CD4-positive, alpha-beta T cell (primary cell): ENCODE measurements at regions not wholly inside any gene's neighbourhood (a gene's known extent, or its start where the extent isn't known, plus 50 kb on each side); places are given as distances from the start of the nearest gene placed in this dataset.
"Not testable (repeated sequence)": the region's sequence is repeated elsewhere in the genome, so short reads cannot be mapped to it uniquely, and the experiment has no call there.

ENCODE experiments used
- ATAC-seq: fragments of 200-7000 bp; cut with Tn5 transposase; one replicate; pipeline ENCODE4 v1.10.0; 2022; ENCODE audit warnings: mild to moderate bottlenecking; ENCODE audit not compliant: poor library complexity
- CTCF ChIA-PET: fragments of 350-600 bp; sonication (Branson Sonifier 250); formaldehyde crosslinking; loops from one replicate; lab custom pipeline; 2021; ENCODE audit warnings: antibody characterized with exemption, inconsistent platforms; lab: Charles Lee
- POLR2A ChIA-PET: fragments of 350-600 bp; sonication (Branson Sonifier 250); formaldehyde crosslinking; loops from one replicate; lab custom pipeline; 2021; ENCODE audit warnings: antibody characterized with exemption, inconsistent platforms; lab: Charles Lee
- DNase-seq, 14 experiments: peaks; one replicate each; pipeline ENCODE4 v3.0.0-alpha.2; 2013 to 2020; ENCODE audit warnings: mixed read lengths in 2 of 14
- H3K27ac ChIP-seq, 2 donors: one replicate each; pipeline versions ENCODE4 v1.5.1 to v1.7.0; 2013; ENCODE audit warnings: low read length in 2 of 2, low read depth in 1 of 2, mild to moderate bottlenecking in 1 of 2
- H3K27me3 ChIP-seq, 2 experiments: 1 replicate in 1 of 2; 2 replicates in 1 of 2; pipeline versions ENCODE4 v1.6.1 to v1.7.0; 2013; ENCODE audit warnings: low read length in 2 of 2, control low read depth in 1 of 2, mild to moderate bottlenecking in 1 of 2, moderate library complexity in 1 of 2; ENCODE audit not compliant: insufficient read depth in 2 of 2, control insufficient read depth in 1 of 2
- H3K36me3 ChIP-seq: one replicate; pipeline ENCODE4 v1.6.1; 2013; ENCODE audit warnings: low read length, control low read depth; ENCODE audit not compliant: insufficient read depth
- H3K4me1 ChIP-seq: one replicate; pipeline ENCODE4 v1.6.1; 2013; ENCODE audit warnings: low read length, control low read depth; ENCODE audit not compliant: insufficient read depth
- H3K4me3 ChIP-seq: one replicate; pipeline ENCODE4 v1.5.1; 2013; ENCODE audit warnings: mild to moderate bottlenecking, low read length, moderate library complexity
- H3K9me3 ChIP-seq, 2 experiments: 1 replicate in 1 of 2; 2 replicates in 1 of 2; pipeline versions ENCODE4 v1.6.1 to v1.7.0; 2013; ENCODE audit warnings: low read length in 2 of 2, mild to moderate bottlenecking in 2 of 2, control low read depth in 1 of 2, moderate library complexity in 1 of 2; ENCODE audit not compliant: control insufficient read depth in 1 of 2, insufficient read depth in 1 of 2
- H3K27ac Mint-ChIP-seq: one replicate; pipeline ENCODE4 v1.8.0; 2020; ENCODE audit warnings: mixed read lengths
- H3K27me3 Mint-ChIP-seq: one replicate; pipeline ENCODE4 v1.8.0; 2021; ENCODE audit warnings: mixed read lengths
- H3K36me3 Mint-ChIP-seq: one replicate; pipeline ENCODE4 v1.8.0; 2021; ENCODE audit warnings: low read depth, mixed read lengths
- H3K4me1 Mint-ChIP-seq: one replicate; pipeline ENCODE4 v1.8.0; 2021; ENCODE audit warnings: low read depth, mixed read lengths
- H3K4me3 Mint-ChIP-seq: one replicate; pipeline ENCODE4 v1.8.0; 2020; ENCODE audit warnings: mild to moderate bottlenecking, mixed read lengths
- H3K9me3 Mint-ChIP-seq: one replicate; pipeline ENCODE4 v1.8.0; 2020; ENCODE audit warnings: mixed read lengths
- intact Hi-C, 2 experiments: fragments of 100-400 bp; cut with DNase I in 1 of 2; cut with micrococcal nuclease in 1 of 2; formaldehyde crosslinking; loops; one replicate each; pipeline versions ENCODE4 v1.15.1 to v1.9.0; 2023 to 2025; cut with DNase I, micrococcal nuclease
- TF ChIP-seq, protein P1 (sequence below): fragments of 200-600 bp; IDR thresholded peaks from one replicate; pipeline ENCODE4 v1.8.0; 2022; ENCODE audit warnings: antibody characterized with exemption, mild to moderate bottlenecking

DNA sequence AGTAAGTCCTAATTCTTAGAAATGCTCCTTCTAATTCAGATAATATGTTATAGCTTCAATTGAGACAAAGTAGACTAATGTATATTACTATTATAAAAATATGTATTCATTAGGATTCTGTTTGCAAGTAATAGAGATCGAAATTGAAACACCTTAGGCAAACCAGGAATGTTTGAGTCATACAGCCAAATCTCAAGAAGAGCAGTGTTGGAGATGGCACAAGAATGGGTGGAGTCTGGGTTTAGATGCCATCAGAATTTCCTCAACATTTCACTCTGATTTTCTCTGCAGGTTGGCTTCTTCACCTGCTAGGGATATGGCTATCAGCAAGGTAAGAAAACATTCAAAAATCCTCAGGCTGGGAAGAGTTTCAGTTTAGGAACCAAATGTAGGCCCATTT, 405.4 kb downstream of the CCDC85A start:
- H3K4me3 ChIP-seq, result no peak overlapping the region
- intact Hi-C loops, result no loop called here
- DNase-seq (no peak), ATAC-seq (no peak)
- Mint-ChIP-seq H3K36me3 (no peaks in the 10 kb centered on the region), H3K9me3 (peaks cover 4% of the 10 kb centered on the region), H3K27me3 (no peaks in the 10 kb centered on the region), H3K4me1 (no peaks in the 10 kb centered on the region), H3K27ac (no peak overlapping the region), H3K4me3 (no peak overlapping the region)
- CTCF ChIA-PET, result no interaction called here
- no peaks in the 10 kb centered on the region for H3K27me3 ChIP-seq
- TF ChIP-seq, protein P1, sequence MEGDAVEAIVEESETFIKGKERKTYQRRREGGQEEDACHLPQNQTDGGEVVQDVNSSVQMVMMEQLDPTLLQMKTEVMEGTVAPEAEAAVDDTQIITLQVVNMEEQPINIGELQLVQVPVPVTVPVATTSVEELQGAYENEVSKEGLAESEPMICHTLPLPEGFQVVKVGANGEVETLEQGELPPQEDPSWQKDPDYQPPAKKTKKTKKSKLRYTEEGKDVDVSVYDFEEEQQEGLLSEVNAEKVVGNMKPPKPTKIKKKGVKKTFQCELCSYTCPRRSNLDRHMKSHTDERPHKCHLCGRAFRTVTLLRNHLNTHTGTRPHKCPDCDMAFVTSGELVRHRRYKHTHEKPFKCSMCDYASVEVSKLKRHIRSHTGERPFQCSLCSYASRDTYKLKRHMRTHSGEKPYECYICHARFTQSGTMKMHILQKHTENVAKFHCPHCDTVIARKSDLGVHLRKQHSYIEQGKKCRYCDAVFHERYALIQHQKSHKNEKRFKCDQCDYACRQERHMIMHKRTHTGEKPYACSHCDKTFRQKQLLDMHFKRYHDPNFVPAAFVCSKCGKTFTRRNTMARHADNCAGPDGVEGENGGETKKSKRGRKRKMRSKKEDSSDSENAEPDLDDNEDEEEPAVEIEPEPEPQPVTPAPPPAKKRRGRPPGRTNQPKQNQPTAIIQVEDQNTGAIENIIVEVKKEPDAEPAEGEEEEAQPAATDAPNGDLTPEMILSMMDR, result no peak
- no peaks in the 10 kb centered on the region for H3K36me3 ChIP-seq
- no peaks in the 10 kb centered on the region for H3K4me1 ChIP-seq
- POLR2A ChIA-PET, result no interaction called here
- H3K27ac ChIP-seq, result no peak overlapping the region
- no peaks in the 10 kb centered on the region for H3K9me3 ChIP-seq

DNA sequence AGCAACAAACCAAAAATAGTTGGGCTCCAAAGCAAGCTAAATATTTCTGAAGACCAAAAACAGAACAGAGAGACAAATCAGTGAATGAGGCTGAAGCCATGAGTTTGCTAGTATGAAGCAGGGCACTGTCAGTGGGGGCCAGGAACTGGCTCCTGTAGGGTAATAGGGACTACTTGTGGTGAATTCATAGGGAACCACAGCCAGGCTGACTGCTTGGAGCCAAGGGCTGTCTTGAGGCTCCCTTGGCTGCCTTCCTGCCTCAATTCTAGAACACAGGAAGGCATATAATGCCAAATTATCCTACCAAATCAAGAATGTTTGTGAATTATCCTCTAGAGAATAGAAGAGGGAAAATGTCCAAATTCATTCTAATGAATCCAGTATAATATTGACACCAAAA, 406.0 kb downstream of the CCDC85A start:
- no peak for DNase-seq
- Histone ChIP-seq H3K27me3 (no peaks in the 10 kb centered on the region), H3K27ac (no peak overlapping the region), H3K9me3 (no peaks in the 10 kb centered on the region), H3K36me3 (no peaks in the 10 kb centered on the region), H3K4me3 (no peak overlapping the region), H3K4me1 (no peaks in the 10 kb centered on the region)
- intact Hi-C loops, result no loop called here
- Mint-ChIP-seq H3K9me3 (peaks cover 4% of the 10 kb centered on the region), H3K27ac (no peak overlapping the region), H3K4me3 (no peak overlapping the region), H3K27me3 (no peaks in the 10 kb centered on the region), H3K4me1 (no peaks in the 10 kb centered on the region), H3K36me3 (no peaks in the 10 kb centered on the region)
- ChIA-PET POLR2A (no interaction called here), CTCF (no interaction called here)
- ATAC-seq, result no peak
- TF ChIP-seq, protein P1, result no peak

DNA sequence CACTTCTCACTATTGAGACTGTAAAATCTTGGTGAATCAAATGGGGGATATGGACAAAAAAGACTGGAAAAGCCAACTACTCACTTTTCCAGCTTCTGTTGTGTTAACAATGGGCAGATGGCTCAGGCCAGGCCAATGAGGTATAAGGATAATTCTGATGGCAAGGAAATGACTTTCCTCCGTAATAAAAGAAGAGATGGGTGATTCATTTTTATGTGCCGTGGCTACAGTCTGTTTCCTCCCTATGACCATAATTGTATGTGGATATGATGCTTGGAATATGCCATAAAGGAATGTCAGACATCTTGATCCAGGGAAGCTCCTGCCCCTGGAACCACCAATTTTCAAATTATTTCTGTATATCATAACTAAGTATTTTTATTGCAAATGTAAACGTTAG, 406.8 kb downstream of the CCDC85A start:
- Mint-ChIP-seq H3K4me3 (no peak overlapping the region), H3K4me1 (no peaks in the 10 kb centered on the region), H3K36me3 (no peaks in the 10 kb centered on the region), H3K9me3 (peaks cover 4% of the 10 kb centered on the region), H3K27me3 (no peaks in the 10 kb centered on the region), H3K27ac (no peak overlapping the region)
- no peaks in the 10 kb centered on the region for H3K27me3 ChIP-seq
- no peak for ATAC-seq
- DNase-seq, result no peak
- H3K4me1 ChIP-seq, result no peaks in the 10 kb centered on the region
- intact Hi-C loops, result no loop called here
- no peak overlapping the region for H3K27ac ChIP-seq
- H3K4me3 ChIP-seq, result no peak overlapping the region
- TF ChIP-seq, protein P1, result no peak
- ChIA-PET CTCF (no interaction called here), POLR2A (no interaction called here)
- H3K9me3 ChIP-seq, result no peaks in the 10 kb centered on the region
- H3K36me3 ChIP-seq, result no peaks in the 10 kb centered on the region

DNA sequence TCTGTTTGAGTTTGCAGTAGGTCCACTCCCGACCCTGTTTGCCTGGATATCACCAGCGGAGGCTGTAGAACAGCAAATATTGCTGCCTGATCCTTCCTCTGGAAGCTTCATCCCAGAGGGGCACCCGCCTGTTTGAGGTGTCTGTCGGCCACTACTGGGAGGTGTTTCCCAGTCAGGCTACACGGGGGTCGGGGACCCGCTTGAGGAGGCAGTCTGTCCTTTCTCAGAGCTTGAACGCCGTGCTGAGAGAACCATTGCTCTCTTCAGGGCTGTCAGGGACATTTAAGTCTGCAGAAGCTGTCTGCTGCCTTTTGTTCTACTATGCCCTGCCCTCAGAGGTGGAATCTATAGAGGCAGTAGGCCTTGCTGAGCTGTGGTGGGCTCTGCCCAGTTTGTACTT, 422.3 kb downstream of the CCDC85A start:
- not testable (repeated sequence) for H3K4me1 ChIP-seq

More for the DNA sequence above, 422.3 kb downstream of the CCDC85A start:
- H3K27ac ChIP-seq, intact Hi-C loops, H3K4me1 Mint-ChIP-seq, H3K4me3 Mint-ChIP-seq, POLR2A ChIA-PET, H3K27ac Mint-ChIP-seq, H3K27me3 Mint-ChIP-seq, H3K27me3 ChIP-seq, DNase-seq, ATAC-seq, H3K36me3 ChIP-seq, CTCF ChIA-PET, H3K36me3 Mint-ChIP-seq, H3K4me3 ChIP-seq: not testable (repeated sequence)
- peaks cover 5 to 10% of the 10 kb centered on the region in 2 experiments for H3K9me3 ChIP-seq
- H3K9me3 Mint-ChIP-seq, result peaks cover 10% of the 10 kb centered on the region
